PC-9 (cell line): ENCODE measurements at regions not wholly inside any gene's neighbourhood (a gene's known extent, or its start where the extent isn't known, plus 50 kb on each side); places are given as distances from the start of the nearest gene placed in this dataset.

Experiments
- EZH2 ChIP-seq: fragments of 200-600 bp; sonication (generic); IDR thresholded peaks from 2 replicates; pipeline ENCODE4 v1.8.0; 2017; ENCODE audit warnings: antibody characterized with exemption, low read depth
- TF ChIP-seq, protein P1 (sequence below): fragments of 200-600 bp; sonication (generic); conservative IDR thresholded peaks from 2 replicates; pipeline ENCODE4 v1.6.1; 2017; ENCODE audit warnings: mixed run types, antibody characterized with exemption, mild to moderate bottlenecking, moderate library complexity

DNA sequence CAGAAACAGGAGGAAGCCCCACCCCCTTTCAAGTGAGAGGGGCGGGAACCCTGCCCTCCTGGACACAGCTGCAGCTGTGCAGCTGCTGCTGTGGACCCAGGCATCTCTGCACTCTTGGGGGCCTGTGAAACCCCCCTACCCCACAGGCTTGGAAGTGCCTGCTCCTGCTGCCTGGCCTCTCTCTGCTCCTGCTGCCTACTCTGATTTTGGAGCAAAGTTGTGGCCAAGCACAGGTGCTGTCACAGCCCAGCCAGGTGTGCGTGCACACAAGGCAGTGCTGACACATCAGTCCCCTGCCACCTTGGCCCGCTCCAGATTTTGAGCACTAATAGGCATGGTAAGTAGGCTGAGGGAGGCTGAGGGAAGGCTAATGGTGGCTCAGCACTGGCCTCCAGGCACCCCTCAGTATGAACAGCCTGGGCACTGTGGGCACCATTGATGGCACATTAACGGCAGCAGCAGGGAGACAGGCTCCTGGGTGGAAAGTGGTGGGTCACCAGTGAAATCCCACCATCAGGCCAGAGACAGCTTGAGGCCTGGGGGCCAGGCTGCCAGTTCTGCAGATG lies 890.9 kb downstream of the GBE1 start:
- TF ChIP-seq, protein P1, sequence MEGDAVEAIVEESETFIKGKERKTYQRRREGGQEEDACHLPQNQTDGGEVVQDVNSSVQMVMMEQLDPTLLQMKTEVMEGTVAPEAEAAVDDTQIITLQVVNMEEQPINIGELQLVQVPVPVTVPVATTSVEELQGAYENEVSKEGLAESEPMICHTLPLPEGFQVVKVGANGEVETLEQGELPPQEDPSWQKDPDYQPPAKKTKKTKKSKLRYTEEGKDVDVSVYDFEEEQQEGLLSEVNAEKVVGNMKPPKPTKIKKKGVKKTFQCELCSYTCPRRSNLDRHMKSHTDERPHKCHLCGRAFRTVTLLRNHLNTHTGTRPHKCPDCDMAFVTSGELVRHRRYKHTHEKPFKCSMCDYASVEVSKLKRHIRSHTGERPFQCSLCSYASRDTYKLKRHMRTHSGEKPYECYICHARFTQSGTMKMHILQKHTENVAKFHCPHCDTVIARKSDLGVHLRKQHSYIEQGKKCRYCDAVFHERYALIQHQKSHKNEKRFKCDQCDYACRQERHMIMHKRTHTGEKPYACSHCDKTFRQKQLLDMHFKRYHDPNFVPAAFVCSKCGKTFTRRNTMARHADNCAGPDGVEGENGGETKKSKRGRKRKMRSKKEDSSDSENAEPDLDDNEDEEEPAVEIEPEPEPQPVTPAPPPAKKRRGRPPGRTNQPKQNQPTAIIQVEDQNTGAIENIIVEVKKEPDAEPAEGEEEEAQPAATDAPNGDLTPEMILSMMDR = no peak
- no peak for TF ChIP-seq EZH2
